Kidney (tissue), 13 donors: ENCODE measurements at regions not wholly inside any gene's neighbourhood (a gene's known extent, or its start where the extent isn't known, plus 50 kb on each side); places are given as distances from the start of the nearest gene placed in this dataset.
"Not testable (repeated sequence)": the region's sequence is repeated elsewhere in the genome, so short reads cannot be mapped to it uniquely, and the experiment has no call there.

Source experiments
- DNase-seq, 5 donors: peaks; one replicate each; pipeline ENCODE4 v3.0.0-alpha.2; 2013 to 2020
- FAIRE-seq: peaks from 2 replicates; lab custom pipeline; 2012; peaks lifted over from hg19 to GRCh38; lab: Jason Lieb, UNC
- H3K27ac ChIP-seq, 2 donors: one replicate each; pipeline ENCODE4 v1.7.0; 2013; ENCODE audit warnings: low read depth in 2 of 2, low read length in 2 of 2, inconsistent platforms in 1 of 2
- H3K27me3 ChIP-seq: one replicate; pipeline ENCODE4 v1.7.1; 2013; ENCODE audit warnings: low read length, inconsistent platforms; ENCODE audit not compliant: control insufficient read depth, insufficient read depth
- H3K36me3 ChIP-seq, 3 donors: one replicate each; pipeline versions ENCODE4 v1.7.0 to v1.7.1; 2013; ENCODE audit warnings: low read length in 3 of 3, control low read depth in 1 of 3, inconsistent platforms in 1 of 3; ENCODE audit not compliant: insufficient read depth in 3 of 3, control insufficient read depth in 2 of 3
- H3K4me1 ChIP-seq, 3 donors: one replicate each; pipeline versions ENCODE4 v1.7.0 to v1.7.1; 2013; ENCODE audit warnings: low read length in 3 of 3, inconsistent platforms in 1 of 3, low read depth in 1 of 3; ENCODE audit not compliant: control insufficient read depth in 2 of 3, insufficient read depth in 2 of 3
- H3K4me3 ChIP-seq, 3 donors: one replicate each; pipeline versions ENCODE4 v1.7.0 to v1.8.1; 2013; ENCODE audit warnings: low read length in 3 of 3, control low read depth in 1 of 3, inconsistent platforms in 1 of 3
- H3K9ac ChIP-seq, 3 donors: one replicate each; pipeline versions ENCODE4 v1.7.0 to v1.7.1; 2013; ENCODE audit warnings: low read length in 3 of 3, control low read depth in 1 of 3, inconsistent platforms in 1 of 3
- H3K9me3 ChIP-seq, 3 donors: one replicate each; pipeline versions ENCODE4 v1.7.0 to v1.7.1; 2013; ENCODE audit warnings: low read length in 3 of 3, control low read depth in 1 of 3, inconsistent platforms in 1 of 3; ENCODE audit not compliant: control insufficient read depth in 2 of 3, insufficient read depth in 1 of 3
- CTCF ChIP-seq: IDR thresholded peaks from 3 replicates; pipeline ENCODE4 v1.5.1; 2012; ENCODE audit warnings: mild to moderate bottlenecking, moderate library complexity, borderline replicate concordance; ENCODE audit not compliant: insufficient read depth; ENCODE audit errors: extremely low read depth
- intact Hi-C: fragments of 100-400 bp; cut with DNase I; formaldehyde crosslinking; loops from one replicate; pipeline ENCODE4 v1.11.1; 2022
- donor health status: control.
- donor health status: control.
- donor health status: control.
- donor health status: control.
- donor health status: control.
- donor health status: DM: yes; HTN: yes; CAD: no.
- donor health status: Normal renal cell carcinoma (clear cell type).

GRCh38 chr6:134764741-134765140 lies 185.2 kb downstream of the ALDH8A1 start:
- no peak for TF ChIP-seq CTCF
- FAIRE-seq: no peak
- Histone ChIP-seq H3K9me3 (no peaks in the 10 kb centered on the region), H3K4me1 (peaks cover 0 to 8% (median 0%) of the 10 kb centered on the region in 3 donors), H3K9ac (no peak overlapping the region), H3K36me3 (no peaks in the 10 kb centered on the region), H3K27me3 (no peaks in the 10 kb centered on the region), H3K27ac (no peak overlapping the region), H3K4me3 (no peak overlapping the region)
- DNase-seq: peak in 1 of 5 donors; percentile 40
- intact Hi-C loops: no loop called here

- H3K36me3 ChIP-seq, H3K9ac ChIP-seq, DNase-seq, FAIRE-seq, H3K4me1 ChIP-seq, H3K27me3 ChIP-seq, H3K4me3 ChIP-seq, H3K27ac ChIP-seq, H3K9me3 ChIP-seq, intact Hi-C loops: not testable (repeated sequence)
These were observed 186.3 kb downstream of the ALDH8A1 start for GRCh38 chr6:134763575-134763974.

GRCh38 chr6:134758621-134759020 lies 191.3 kb downstream of the ALDH8A1 start:
- Histone ChIP-seq H3K27ac (peak overlapping the region in 1 of 2 donors; percentile 30), H3K4me3 (no peak overlapping the region), H3K4me1 (peaks cover 0 to 3% (median 0%) of the 10 kb centered on the region in 3 donors), H3K9ac (no peak overlapping the region), H3K27me3 (no peaks in the 10 kb centered on the region), H3K9me3 (no peaks in the 10 kb centered on the region), H3K36me3 (no peaks in the 10 kb centered on the region)
- no peak for DNase-seq
- intact Hi-C loops: no loop called here
- no peak for FAIRE-seq
- TF ChIP-seq CTCF: no peak

GRCh38 chr6:134757911-134758361 lies 192.0 kb downstream of the ALDH8A1 start:
- H3K27me3 ChIP-seq: no peaks in the 10 kb centered on the region
- FAIRE-seq: no peak
- peaks cover 0 to 5% (median under 1%) of the 10 kb centered on the region in 3 donors for H3K4me1 ChIP-seq
- H3K9me3 ChIP-seq: no peaks in the 10 kb centered on the region
- H3K9ac ChIP-seq: no peak overlapping the region
- H3K27ac ChIP-seq: no peak overlapping the region
- no peaks in the 10 kb centered on the region for H3K36me3 ChIP-seq
- no peak for TF ChIP-seq CTCF
- no peak overlapping the region for H3K4me3 ChIP-seq
- intact Hi-C loops: no loop called here
- DNase-seq: peak in 2 of 5 donors; percentile 56 to 74
